DND-41 (cell line): ENCODE measurements at regions not wholly inside any gene's neighbourhood (a gene's known extent, or its start where the extent isn't known, plus 50 kb on each side); places are given as distances from the start of the nearest gene placed in this dataset.
A peak's percentile ranks its signal among the peaks of the same experiment; 100 is the strongest.

Experiments
- EZH2 ChIP-seq: IDR thresholded peaks from 3 replicates; pipeline ENCODE4 v1.6.1; 2012; ENCODE audit warnings: borderline replicate concordance, low read depth, mild to moderate bottlenecking, moderate library complexity, low read length, inconsistent platforms; ENCODE audit not compliant: severe bottlenecking
- TF ChIP-seq, protein P1 (sequence below): IDR thresholded peaks from 2 replicates; pipeline ENCODE4 v1.5.1; 2012; ENCODE audit warnings: borderline replicate concordance, low read length, moderate library complexity, mild to moderate bottlenecking; ENCODE audit not compliant: poor library complexity, severe bottlenecking; ENCODE audit errors: extremely low read depth

DNA sequence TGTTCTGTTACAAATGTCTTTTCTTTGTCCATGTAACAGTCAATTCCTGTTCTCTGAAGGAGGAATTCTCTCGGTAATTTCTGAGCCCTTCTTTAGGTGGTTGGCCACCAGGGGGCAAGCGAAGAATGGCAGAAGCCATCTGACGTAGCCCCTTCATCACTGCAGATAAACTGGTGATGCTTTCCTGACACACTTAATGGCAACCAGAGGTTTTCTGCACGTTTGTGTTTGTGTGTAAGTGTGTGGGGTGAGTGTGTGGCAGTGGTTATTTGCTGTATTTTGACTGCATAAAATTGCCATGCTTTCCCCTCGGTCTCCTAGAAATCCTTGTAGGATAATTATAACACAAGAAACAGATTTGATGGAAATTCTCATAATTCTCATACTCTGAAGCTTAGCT is 64.8 kb upstream of the STOX2 start:
- no peak for TF ChIP-seq EZH2
- TF ChIP-seq, protein P1, sequence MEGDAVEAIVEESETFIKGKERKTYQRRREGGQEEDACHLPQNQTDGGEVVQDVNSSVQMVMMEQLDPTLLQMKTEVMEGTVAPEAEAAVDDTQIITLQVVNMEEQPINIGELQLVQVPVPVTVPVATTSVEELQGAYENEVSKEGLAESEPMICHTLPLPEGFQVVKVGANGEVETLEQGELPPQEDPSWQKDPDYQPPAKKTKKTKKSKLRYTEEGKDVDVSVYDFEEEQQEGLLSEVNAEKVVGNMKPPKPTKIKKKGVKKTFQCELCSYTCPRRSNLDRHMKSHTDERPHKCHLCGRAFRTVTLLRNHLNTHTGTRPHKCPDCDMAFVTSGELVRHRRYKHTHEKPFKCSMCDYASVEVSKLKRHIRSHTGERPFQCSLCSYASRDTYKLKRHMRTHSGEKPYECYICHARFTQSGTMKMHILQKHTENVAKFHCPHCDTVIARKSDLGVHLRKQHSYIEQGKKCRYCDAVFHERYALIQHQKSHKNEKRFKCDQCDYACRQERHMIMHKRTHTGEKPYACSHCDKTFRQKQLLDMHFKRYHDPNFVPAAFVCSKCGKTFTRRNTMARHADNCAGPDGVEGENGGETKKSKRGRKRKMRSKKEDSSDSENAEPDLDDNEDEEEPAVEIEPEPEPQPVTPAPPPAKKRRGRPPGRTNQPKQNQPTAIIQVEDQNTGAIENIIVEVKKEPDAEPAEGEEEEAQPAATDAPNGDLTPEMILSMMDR, result peak; percentile 88
